Esophagus muscularis mucosa (tissue), 4 donors: ENCODE measurements at regions not wholly inside any gene's neighbourhood (a gene's known extent, or its start where the extent isn't known, plus 50 kb on each side); places are given as distances from the start of the nearest gene placed in this dataset.
"Not testable (repeated sequence)": the region's sequence is repeated elsewhere in the genome, so short reads cannot be mapped to it uniquely, and the experiment has no call there.

ENCODE experiments used
- CTCF ChIP-seq, 3 experiments: fragments of 200-600 bp in 2 of 3; fragments of 450-650 bp in 1 of 3; sonication (generic) in 2 of 3; IDR thresholded peaks; one replicate each; pipeline ENCODE4 v1.5.1; 2017 to 2019; ENCODE audit warnings: antibody characterized with exemption in 3 of 3, mild to moderate bottlenecking in 2 of 3, moderate library complexity in 1 of 3
- EP300 ChIP-seq: sonication (generic); formaldehyde crosslinking; IDR thresholded peaks from one replicate; pipeline ENCODE4 v1.6.1; 2017; ENCODE audit warnings: antibody characterized with exemption
- POLR2A ChIP-seq: fragments of 450-650 bp; IDR thresholded peaks from one replicate; pipeline ENCODE4 v1.6.1; 2017; ENCODE audit warnings: antibody characterized with exemption, moderate library complexity, mild to moderate bottlenecking, low read depth
- POLR2AphosphoS5 ChIP-seq, 2 donors: sonication (generic); formaldehyde crosslinking; IDR thresholded peaks; one replicate each; pipeline ENCODE4 v1.6.1; 2017; ENCODE audit warnings: antibody characterized with exemption in 2 of 2

GRCh38 chr16:85244452-85244851 lies 132.2 kb upstream of the CIBAR2 start:
- TF ChIP-seq POLR2A; POLR2AphosphoS5 (IDR thresholded peaks at IDR 0.05); CTCF (IDR thresholded peaks at IDR 0.05); EP300: not testable (repeated sequence)
